ENCODE measurements at regions not wholly inside any gene's neighbourhood (a gene's known extent, or its start where the extent isn't known, plus 50 kb on each side); places are given as distances from the start of the nearest gene placed in this dataset.

DNA sequence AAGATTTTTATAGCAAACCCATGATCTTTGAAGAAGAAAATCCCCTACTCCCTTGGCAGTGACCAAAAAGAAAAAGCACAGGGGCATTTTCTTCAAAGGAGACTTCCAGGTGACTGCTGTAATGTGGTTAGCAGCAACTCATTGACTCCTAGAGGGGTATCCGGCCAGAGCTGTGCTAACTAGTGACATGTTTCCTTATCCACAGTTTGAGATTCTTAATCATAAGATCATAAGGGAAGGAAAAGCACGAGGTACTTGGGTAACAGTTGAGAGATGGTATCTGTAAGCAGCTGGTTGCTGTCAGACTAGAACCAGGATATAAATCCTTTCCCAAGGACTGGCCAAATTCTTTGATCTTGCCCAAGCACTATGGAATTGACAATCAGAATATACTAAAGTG lies 124.7 kb downstream of the MREG start:
- TF ChIP-seq, protein P1, sequence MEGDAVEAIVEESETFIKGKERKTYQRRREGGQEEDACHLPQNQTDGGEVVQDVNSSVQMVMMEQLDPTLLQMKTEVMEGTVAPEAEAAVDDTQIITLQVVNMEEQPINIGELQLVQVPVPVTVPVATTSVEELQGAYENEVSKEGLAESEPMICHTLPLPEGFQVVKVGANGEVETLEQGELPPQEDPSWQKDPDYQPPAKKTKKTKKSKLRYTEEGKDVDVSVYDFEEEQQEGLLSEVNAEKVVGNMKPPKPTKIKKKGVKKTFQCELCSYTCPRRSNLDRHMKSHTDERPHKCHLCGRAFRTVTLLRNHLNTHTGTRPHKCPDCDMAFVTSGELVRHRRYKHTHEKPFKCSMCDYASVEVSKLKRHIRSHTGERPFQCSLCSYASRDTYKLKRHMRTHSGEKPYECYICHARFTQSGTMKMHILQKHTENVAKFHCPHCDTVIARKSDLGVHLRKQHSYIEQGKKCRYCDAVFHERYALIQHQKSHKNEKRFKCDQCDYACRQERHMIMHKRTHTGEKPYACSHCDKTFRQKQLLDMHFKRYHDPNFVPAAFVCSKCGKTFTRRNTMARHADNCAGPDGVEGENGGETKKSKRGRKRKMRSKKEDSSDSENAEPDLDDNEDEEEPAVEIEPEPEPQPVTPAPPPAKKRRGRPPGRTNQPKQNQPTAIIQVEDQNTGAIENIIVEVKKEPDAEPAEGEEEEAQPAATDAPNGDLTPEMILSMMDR (IDR thresholded peaks at IDR 0.05) = no peak
- TF ChIP-seq POLR2A (IDR thresholded peaks at IDR 0.05) = no peak
- TF ChIP-seq EP300 (IDR thresholded peaks at IDR 0.05) = no peak

Data from ovary (tissue), 3 donors.